ENCODE measurements at regions not wholly inside any gene's neighbourhood (a gene's known extent, or its start where the extent isn't known, plus 50 kb on each side); places are given as distances from the start of the nearest gene placed in this dataset.

DNA sequence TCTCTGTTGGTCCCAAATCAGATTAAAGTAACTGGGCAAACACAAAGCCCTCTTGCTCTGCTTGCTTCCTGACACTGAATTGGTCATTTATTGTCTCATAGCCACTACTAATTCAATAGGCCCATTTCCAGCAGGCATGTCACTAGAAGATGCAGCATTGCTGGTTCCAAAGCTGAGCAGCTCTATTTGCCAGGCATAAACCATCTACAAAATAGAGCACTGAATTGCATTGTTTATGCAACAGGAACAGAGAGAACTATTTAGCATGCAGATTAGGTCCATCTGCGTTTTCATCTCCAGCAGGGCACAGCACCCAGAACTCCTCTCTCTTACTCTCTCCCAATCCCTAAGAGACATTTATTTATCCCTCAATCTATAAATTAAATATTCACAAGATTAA lies 227.6 kb downstream of the SUCLG1 start:
- TF ChIP-seq, protein P1, sequence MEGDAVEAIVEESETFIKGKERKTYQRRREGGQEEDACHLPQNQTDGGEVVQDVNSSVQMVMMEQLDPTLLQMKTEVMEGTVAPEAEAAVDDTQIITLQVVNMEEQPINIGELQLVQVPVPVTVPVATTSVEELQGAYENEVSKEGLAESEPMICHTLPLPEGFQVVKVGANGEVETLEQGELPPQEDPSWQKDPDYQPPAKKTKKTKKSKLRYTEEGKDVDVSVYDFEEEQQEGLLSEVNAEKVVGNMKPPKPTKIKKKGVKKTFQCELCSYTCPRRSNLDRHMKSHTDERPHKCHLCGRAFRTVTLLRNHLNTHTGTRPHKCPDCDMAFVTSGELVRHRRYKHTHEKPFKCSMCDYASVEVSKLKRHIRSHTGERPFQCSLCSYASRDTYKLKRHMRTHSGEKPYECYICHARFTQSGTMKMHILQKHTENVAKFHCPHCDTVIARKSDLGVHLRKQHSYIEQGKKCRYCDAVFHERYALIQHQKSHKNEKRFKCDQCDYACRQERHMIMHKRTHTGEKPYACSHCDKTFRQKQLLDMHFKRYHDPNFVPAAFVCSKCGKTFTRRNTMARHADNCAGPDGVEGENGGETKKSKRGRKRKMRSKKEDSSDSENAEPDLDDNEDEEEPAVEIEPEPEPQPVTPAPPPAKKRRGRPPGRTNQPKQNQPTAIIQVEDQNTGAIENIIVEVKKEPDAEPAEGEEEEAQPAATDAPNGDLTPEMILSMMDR (IDR thresholded peaks at IDR 0.05; ENCODE audit: poor library complexity) = no peak
- no peak for TF ChIP-seq EZH2phosphoT487 (IDR thresholded peaks at IDR 0.05; ENCODE audit: low read depth, severe bottlenecking, unreplicated experiment)
